ENCODE measurements at regions not wholly inside any gene's neighbourhood (a gene's known extent, or its start where the extent isn't known, plus 50 kb on each side); places are given as distances from the start of the nearest gene placed in this dataset.

DNA sequence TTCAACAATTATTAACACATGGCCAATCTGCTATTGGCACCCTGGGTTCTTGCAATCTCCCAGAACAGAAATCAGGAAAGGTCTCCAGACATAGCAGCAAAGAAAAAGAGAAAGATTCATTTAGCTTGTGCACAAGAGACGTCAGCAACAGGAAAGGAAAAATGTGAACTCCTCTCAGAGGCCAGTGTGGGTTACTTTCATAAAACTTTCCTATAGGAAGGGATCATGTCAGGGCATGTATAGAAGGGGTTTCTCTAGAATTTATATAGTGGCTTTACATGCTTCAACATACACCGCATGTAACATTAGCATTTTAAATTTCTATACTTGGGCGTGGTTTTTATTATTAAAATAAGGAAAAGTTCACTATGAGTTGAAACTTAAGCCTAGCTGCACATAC is 725.1 kb downstream of the SORCS1 start:
- TF ChIP-seq POLR2A (IDR thresholded peaks at IDR 0.05; ENCODE audit: low read depth, low read length) (no peak), EZH2 (IDR thresholded peaks at IDR 0.05; ENCODE audit: borderline replicate concordance, low read depth, low read length, severe bottlenecking) (no peak), POLR2AphosphoS5 (IDR thresholded peaks at IDR 0.05; ENCODE audit: insufficient read depth, low read depth, low read length) (no peak), JUN (IDR thresholded peaks at IDR 0.05; ENCODE audit: borderline replicate concordance, insufficient read depth, insufficient read length, low read depth) (no peak), MYC (IDR thresholded peaks at IDR 0.05; ENCODE audit: low read depth, low read length) (no peak)
- TF ChIP-seq, protein P1, sequence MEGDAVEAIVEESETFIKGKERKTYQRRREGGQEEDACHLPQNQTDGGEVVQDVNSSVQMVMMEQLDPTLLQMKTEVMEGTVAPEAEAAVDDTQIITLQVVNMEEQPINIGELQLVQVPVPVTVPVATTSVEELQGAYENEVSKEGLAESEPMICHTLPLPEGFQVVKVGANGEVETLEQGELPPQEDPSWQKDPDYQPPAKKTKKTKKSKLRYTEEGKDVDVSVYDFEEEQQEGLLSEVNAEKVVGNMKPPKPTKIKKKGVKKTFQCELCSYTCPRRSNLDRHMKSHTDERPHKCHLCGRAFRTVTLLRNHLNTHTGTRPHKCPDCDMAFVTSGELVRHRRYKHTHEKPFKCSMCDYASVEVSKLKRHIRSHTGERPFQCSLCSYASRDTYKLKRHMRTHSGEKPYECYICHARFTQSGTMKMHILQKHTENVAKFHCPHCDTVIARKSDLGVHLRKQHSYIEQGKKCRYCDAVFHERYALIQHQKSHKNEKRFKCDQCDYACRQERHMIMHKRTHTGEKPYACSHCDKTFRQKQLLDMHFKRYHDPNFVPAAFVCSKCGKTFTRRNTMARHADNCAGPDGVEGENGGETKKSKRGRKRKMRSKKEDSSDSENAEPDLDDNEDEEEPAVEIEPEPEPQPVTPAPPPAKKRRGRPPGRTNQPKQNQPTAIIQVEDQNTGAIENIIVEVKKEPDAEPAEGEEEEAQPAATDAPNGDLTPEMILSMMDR (IDR thresholded peaks at IDR 0.05; ENCODE audit: extremely low read depth in 1 of 2, insufficient read depth in 1 of 2, low read depth in 1 of 2, low read length in 2 of 2), result no peak

Data from endothelial cell of umbilical vein (primary cell).